H1 (cell line): ENCODE measurements at regions not wholly inside any gene's neighbourhood (a gene's known extent, or its start where the extent isn't known, plus 50 kb on each side); places are given as distances from the start of the nearest gene placed in this dataset.

Source experiments
- CTCF ChIA-PET: fragments of 300-600 bp; sonication (Branson Sonifier 250); formaldehyde crosslinking; loops from one replicate; lab custom pipeline; 2021; ENCODE audit not compliant: partially characterized antibody; lab: Charles Lee
- POLR2A ChIA-PET: fragments of 300-600 bp; sonication (Branson Sonifier 250); formaldehyde crosslinking; loops from one replicate; lab custom pipeline; 2021; ENCODE audit warnings: inconsistent platforms; ENCODE audit not compliant: partially characterized antibody; lab: Charles Lee
- DNase-seq, 2 experiments: peaks; one replicate each; pipeline versions ENCODE4 v3.0.0 to v3.0.0-alpha.2; 2010 to 2022; ENCODE audit warnings: low spot score in 2 of 2, low read depth in 1 of 2, mixed read lengths in 1 of 2
- FAIRE-seq: peaks from 2 replicates; lab custom pipeline; 2011; peaks lifted over from hg19 to GRCh38; lab: Jason Lieb, UNC
- H2AFZ ChIP-seq: 2 replicates; pipeline ENCODE4 v1.8.1; 2012; ENCODE audit warnings: low read length, inconsistent platforms
- H2AK5ac ChIP-seq: 2 replicates; pipeline ENCODE4 v1.6.1; 2013; ENCODE audit warnings: low read depth, low read length
- H2BK120ac ChIP-seq: replicated peaks from 2 replicates; pipeline ENCODE3; 2013; ENCODE audit warnings: low read depth, low read length, inconsistent platforms
- H2BK12ac ChIP-seq: 2 replicates; pipeline ENCODE4 v1.6.1; 2013; ENCODE audit warnings: low read depth, low read length
- H2BK15ac ChIP-seq: 2 replicates; pipeline ENCODE4 v1.6.1; 2013; ENCODE audit warnings: low read length
- H2BK20ac ChIP-seq: 2 replicates; pipeline ENCODE4 v1.6.1; 2013; ENCODE audit warnings: low read length
- H2BK5ac ChIP-seq: 2 replicates; pipeline ENCODE4 v1.6.1; 2013; ENCODE audit warnings: low read depth, low read length
- H3K14ac ChIP-seq: 2 replicates; pipeline ENCODE4 v1.6.1; 2013; ENCODE audit warnings: inconsistent platforms; ENCODE audit not compliant: insufficient read length
- H3K18ac ChIP-seq: 2 replicates; pipeline ENCODE4 v1.6.1; 2013; ENCODE audit warnings: low read length; ENCODE audit errors: extremely low read depth
- H3K23ac ChIP-seq: 2 replicates; pipeline ENCODE4 v1.6.1; 2013; ENCODE audit warnings: inconsistent platforms; ENCODE audit not compliant: insufficient read length
- H3K23me2 ChIP-seq: 2 replicates; pipeline ENCODE4 v1.6.1; 2013; ENCODE audit warnings: low read depth, low read length
- H3K27ac ChIP-seq: 2 replicates; pipeline ENCODE4 v1.6.1; 2011; ENCODE audit warnings: low read depth, low read length, inconsistent platforms
- H3K27me3 ChIP-seq, 4 experiments: replicated peaks in 1 of 4; 1 replicate in 1 of 4; 2 replicates in 3 of 4; pipeline versions ENCODE4 v1.6.1 to v1.8.1; 2011 to 2013; ENCODE audit warnings: low read length in 3 of 4, mild to moderate bottlenecking in 3 of 4, inconsistent platforms in 2 of 4, mixed read lengths in 2 of 4, moderate library complexity in 1 of 4; ENCODE audit not compliant: control insufficient read depth in 3 of 4, insufficient read depth in 3 of 4; ENCODE audit errors: extremely low read depth in 1 of 4
- H3K36me3 ChIP-seq, 4 experiments: 2 replicates each; pipeline versions ENCODE4 v1.6.1 to v1.8.1; 2011 to 2013; ENCODE audit warnings: mild to moderate bottlenecking in 4 of 4, low read length in 3 of 4, moderate library complexity in 2 of 4, control low read depth in 1 of 4, inconsistent platforms in 1 of 4; ENCODE audit not compliant: insufficient read depth in 4 of 4, control insufficient read depth in 2 of 4
- H3K4ac ChIP-seq: replicated peaks from 2 replicates; pipeline ENCODE3; 2013; ENCODE audit warnings: low read length, low read depth, mixed read lengths, inconsistent platforms; ENCODE audit not compliant: insufficient read length
- H3K4me1 ChIP-seq, 4 experiments: replicated peaks in 1 of 4; 1 replicate in 1 of 4; 2 replicates in 3 of 4; pipeline versions ENCODE4 v1.6.1 to v1.8.1; 2011 to 2013; ENCODE audit warnings: low read length in 3 of 4, inconsistent platforms in 2 of 4, mixed read lengths in 1 of 4; ENCODE audit not compliant: insufficient read depth in 4 of 4, control insufficient read depth in 3 of 4
- H3K4me2 ChIP-seq, 2 experiments: 2 replicates each; pipeline versions ENCODE4 v1.6.1 to v1.8.1; 2011 to 2013; ENCODE audit warnings: low read depth in 2 of 2, low read length in 2 of 2, control low read depth in 1 of 2, inconsistent platforms in 1 of 2, mild to moderate bottlenecking in 1 of 2; ENCODE audit not compliant: insufficient read depth in 1 of 2
- H3K4me3 ChIP-seq, 4 experiments: fragments of 200-600, 300-600 bp in 1 of 4; sonication (generic), shearing (Covaris generic), sonication (Bioruptor Twin) in 1 of 4; 2 replicates each; pipeline versions ENCODE4 v1.5.1 to v1.8.1; 2011 to 2016; ENCODE audit warnings: low read length in 4 of 4, low read depth in 3 of 4, control low read depth in 2 of 4, inconsistent platforms in 2 of 4, mild to moderate bottlenecking in 2 of 4, mixed read lengths in 1 of 4, moderate library complexity in 1 of 4; ENCODE audit not compliant: insufficient read depth in 2 of 4; ENCODE audit errors: extremely low read depth in 1 of 4
- H3K56ac ChIP-seq: replicated peaks from 2 replicates; pipeline ENCODE3; 2013; ENCODE audit warnings: low read depth, mild to moderate bottlenecking, mixed read lengths, low read length, inconsistent platforms; ENCODE audit not compliant: insufficient read length
- H3K79me1 ChIP-seq: 2 replicates; pipeline ENCODE4 v1.6.1; 2013; ENCODE audit warnings: low read depth, low read length, control low read depth
- H3K79me2 ChIP-seq, 2 experiments: 2 replicates each; pipeline versions ENCODE4 v1.6.1 to v1.8.1; 2012 to 2013; ENCODE audit warnings: low read length in 2 of 2, mild to moderate bottlenecking in 2 of 2, inconsistent platforms in 1 of 2; ENCODE audit not compliant: insufficient read depth in 2 of 2, control insufficient read depth in 1 of 2
- H3K9ac ChIP-seq, 4 experiments: replicated peaks in 1 of 4; 1 replicate in 1 of 4; 2 replicates in 3 of 4; pipeline versions ENCODE4 v1.6.1 to v1.8.1; 2011 to 2013; ENCODE audit warnings: low read depth in 3 of 4, low read length in 3 of 4, control low read depth in 2 of 4, mild to moderate bottlenecking in 2 of 4, moderate library complexity in 2 of 4, inconsistent platforms in 1 of 4; ENCODE audit errors: extremely low read depth in 1 of 4
- H3K9me3 ChIP-seq, 2 experiments: 2 replicates each; pipeline versions ENCODE4 v1.6.1 to v1.8.1; 2012 to 2013; ENCODE audit warnings: mild to moderate bottlenecking in 2 of 2, moderate library complexity in 2 of 2, control low read depth in 1 of 2, inconsistent platforms in 1 of 2, low read depth in 1 of 2, low read length in 1 of 2, mixed read lengths in 1 of 2; ENCODE audit not compliant: insufficient read depth in 2 of 2
- H4K20me1 ChIP-seq, 2 experiments: replicated peaks in 1 of 2; 2 replicates each; pipeline versions ENCODE3 to v1.8.1; 2011 to 2013; ENCODE audit warnings: inconsistent platforms in 2 of 2, low read length in 2 of 2, mild to moderate bottlenecking in 1 of 2; ENCODE audit not compliant: insufficient read depth in 2 of 2, control insufficient read depth in 1 of 2
- H4K5ac ChIP-seq: 2 replicates; pipeline ENCODE4 v1.6.1; 2013; ENCODE audit warnings: low read length, low read depth, mixed read lengths, inconsistent platforms; ENCODE audit not compliant: insufficient read length
- H4K8ac ChIP-seq: 2 replicates; pipeline ENCODE4 v1.8.0; 2013; ENCODE audit warnings: mild to moderate bottlenecking, moderate library complexity, low read length, inconsistent platforms; ENCODE audit not compliant: insufficient read depth; ENCODE audit errors: extremely low read depth
- H4K91ac ChIP-seq: replicated peaks from 2 replicates; pipeline ENCODE3; 2013; ENCODE audit warnings: low read length, mixed read lengths, inconsistent platforms; ENCODE audit not compliant: insufficient read length
- BACH1 ChIP-seq: IDR thresholded peaks from 2 replicates; pipeline ENCODE4 v1.6.1; 2012; ENCODE audit warnings: low read length, improper control_type of control experiment
- CHD2 ChIP-seq: IDR thresholded peaks from 2 replicates; pipeline ENCODE4 v1.6.1; 2012; ENCODE audit warnings: low read length, improper control_type of control experiment
- FOSL1 ChIP-seq: IDR thresholded peaks from 2 replicates; pipeline ENCODE4 v1.6.1; 2011; ENCODE audit warnings: mild to moderate bottlenecking, low read depth, low read length, moderate library complexity; ENCODE audit not compliant: insufficient read depth
- GTF2F1 ChIP-seq: IDR thresholded peaks from 2 replicates; pipeline ENCODE4 v1.6.1; 2012; ENCODE audit warnings: low read depth, low read length, improper control_type of control experiment, borderline replicate concordance
- HDAC6 ChIP-seq: IDR thresholded peaks from one replicate; pipeline ENCODE4 v1.7.1; 2012; ENCODE audit warnings: low read depth, mild to moderate bottlenecking, inconsistent platforms, low read length, moderate library complexity
- JUN ChIP-seq: IDR thresholded peaks from 2 replicates; pipeline ENCODE4 v1.6.1; 2011; ENCODE audit warnings: low read depth, mild to moderate bottlenecking, improper control_type of control experiment, low read length
- PHF8 ChIP-seq: fragments of 200-600 bp; sonication (generic); conservative IDR thresholded peaks from 2 replicates; pipeline ENCODE4 v1.7.1; 2012; ENCODE audit warnings: low read depth, mild to moderate bottlenecking, inconsistent platforms, low read length, moderate library complexity
- POLR2A ChIP-seq, 2 experiments: IDR thresholded peaks; 1 replicate in 1 of 2; 2 replicates in 1 of 2; pipeline ENCODE4 v1.6.1; 2011; ENCODE audit warnings: low read depth in 2 of 2, low read length in 2 of 2, mild to moderate bottlenecking in 2 of 2; ENCODE audit errors: control extremely low read depth in 1 of 2
- SIRT6 ChIP-seq: IDR thresholded peaks from one replicate; pipeline ENCODE4 v1.7.1; 2012; ENCODE audit warnings: low read length, inconsistent platforms
- SP4 ChIP-seq: IDR thresholded peaks from 2 replicates; pipeline ENCODE4 v1.6.1; 2012; ENCODE audit warnings: low read length, inconsistent platforms
- TAF7 ChIP-seq: optimal IDR thresholded peaks from 2 replicates; pipeline ENCODE3; 2011; ENCODE audit warnings: low read depth, mild to moderate bottlenecking, inconsistent platforms, low read length, moderate library complexity, borderline replicate concordance
- USF2 ChIP-seq: IDR thresholded peaks from 2 replicates; pipeline ENCODE4 v1.6.1; 2011; ENCODE audit warnings: low read length, improper control_type of control experiment
- YY1 ChIP-seq: IDR thresholded peaks from 2 replicates; pipeline ENCODE4 v1.6.1; 2011; ENCODE audit warnings: low read depth, mild to moderate bottlenecking, low read length
- WGBS, 2 experiments: shearing (Covaris generic) in 1 of 2; methylation state at CpG; one replicate each; pipeline versions ENCODE4 v1.1.6 to v1.1.7; 2013 to 2015; ENCODE audit warnings: low lambda C conversion rate in 2 of 2, mixed read lengths in 2 of 2, inconsistent platforms in 1 of 2, low coverage in 1 of 2, missing lambda C conversion rate in 1 of 2; ENCODE audit not compliant: insufficient replicate concordance in 2 of 2, insufficient coverage in 1 of 2, insufficient read length in 1 of 2; ENCODE audit errors: extremely low coverage in 1 of 2, missing lambda C conversion rate in 1 of 2; 5-methylcytosine and 5-hydroxymethylcytosine counted together

- Histone ChIP-seq H4K20me1 (no peaks in the 10 kb centered on the region), H2BK20ac (no peak overlapping the region), H3K27me3 (no peaks in the 10 kb centered on the region), H3K27ac (no peak overlapping the region), H2BK5ac (no peak overlapping the region), H3K4me2 (no peak overlapping the region), H4K8ac (no peak overlapping the region), H3K9me3 (no peaks in the 10 kb centered on the region), H3K18ac (no peak overlapping the region), H4K91ac (no peak overlapping the region), H3K14ac (no peak overlapping the region), H3K4me3 (no peak overlapping the region), H4K5ac (no peak overlapping the region), H2BK120ac (no peak overlapping the region), H2AK5ac (no peak overlapping the region), H3K4me1 (no peaks in the 10 kb centered on the region), H3K56ac (no peak overlapping the region), H3K23me2 (no peaks in the 10 kb centered on the region), H3K23ac (no peak overlapping the region), H2BK15ac (no peak overlapping the region), H3K9ac (no peak overlapping the region), H3K36me3 (no peaks in the 10 kb centered on the region), H3K79me1 (no peaks in the 10 kb centered on the region), H2BK12ac (no peak overlapping the region), H2AFZ (no peak overlapping the region), H3K79me2 (no peaks in the 10 kb centered on the region), H3K4ac (no peak overlapping the region)
- TF ChIP-seq SIRT6 (no peak), FOSL1 (no peak), TAF7 (no peak), HDAC6 (no peak), CHD2 (no peak), PHF8 (no peak), JUN (no peak), YY1 (no peak), USF2 (no peak), GTF2F1 (no peak), SP4 (no peak), POLR2A (IDR thresholded peaks at IDR 0.05; ENCODE audit: control extremely low read depth in 1 of 2, low read depth in 2 of 2, low read length in 2 of 2) (no peak), BACH1 (no peak)
- DNase-seq (no peak), FAIRE-seq (no peak)
- WGBS, 2 experiments: 94% methylated on average over 3 of the region's 3 CpGs; no CpG with 5 or more reads in 1 of the 2 experiments
- ChIA-PET POLR2A (no interaction called here), CTCF (interaction anchor here (0.7 kb wide), 1 partner anchor 14 kb away, joined by 3 read pairs; no protein-coding TSS in a partner anchor)
Measured at GRCh38 chr14:40694023-40694422, 912.7 kb upstream of the LRFN5 start.
